ENCODE measurements at regions not wholly inside any gene's neighbourhood (a gene's known extent, or its start where the extent isn't known, plus 50 kb on each side); places are given as distances from the start of the nearest gene placed in this dataset.
A peak's percentile ranks its signal among the peaks of the same experiment; 100 is the strongest.
"Not testable (repeated sequence)": the region's sequence is repeated elsewhere in the genome, so short reads cannot be mapped to it uniquely, and the experiment has no call there.

GRCh38 chr4:85039526-85039925 lies 73.0 kb upstream of the WDFY3 start:
- H3F3A ChIP-seq (ENCODE audit: low read length, unreplicated experiment) = no peaks in the 10 kb centered on the region
- H3K36me3 ChIP-seq (ENCODE audit: low read depth, low read length) = no peaks in the 10 kb centered on the region
- ChIA-PET POLR2A (ENCODE audit: unreplicated experiment) (no interaction called here), CTCF (no interaction called here)
- H2AFZ ChIP-seq (ENCODE audit: low read length) = no peak overlapping the region
- H3K27ac ChIP-seq (ENCODE audit: low read length) = no peak overlapping the region
- no peaks in the 10 kb centered on the region for H3K27me3 ChIP-seq (ENCODE audit: low read length)
- H3K4me2 ChIP-seq (ENCODE audit: low read length) = no peak overlapping the region
- H3K9me3 ChIP-seq (ENCODE audit: low read length) = no peaks in the 10 kb centered on the region
- ATAC-seq (no peak), DNase-seq (peak; percentile 48)
- no TSS peak for BruUV-seq (replicated peaks)
- no peaks in the 10 kb centered on the region for H3K9me2 ChIP-seq (replicated peaks; ENCODE audit: low read length)
- no peak overlapping the region for H3K9ac ChIP-seq (ENCODE audit: low read length)
- TF ChIP-seq EZH2 (IDR thresholded peaks at IDR 0.05; ENCODE audit: low read length, unreplicated experiment) = no peak
- TF ChIP-seq EZH2phosphoT487 (IDR thresholded peaks at IDR 0.05; ENCODE audit: borderline replicate concordance, low read length) = no peak
- TF ChIP-seq CTCF (conservative IDR thresholded peaks at IDR 0.05; ENCODE audit: low read depth, low read length) = no peak
- H3K79me2 ChIP-seq (ENCODE audit: low read length) = no peaks in the 10 kb centered on the region
- intact Hi-C loops (cut with micrococcal nuclease) = no loop called here
- peaks cover 12% of the 10 kb centered on the region for H3K4me1 ChIP-seq (ENCODE audit: insufficient read depth, low read length)
- no peak overlapping the region for H3K4me3 ChIP-seq (ENCODE audit: low read length)
- no peaks in the 10 kb centered on the region for H4K20me1 ChIP-seq (ENCODE audit: low read length)

- H3K9ac ChIP-seq (ENCODE audit: low read length); H4K20me1 ChIP-seq (ENCODE audit: low read length); BruUV-seq (replicated peaks); H3K27ac ChIP-seq (ENCODE audit: low read length); H3F3A ChIP-seq (ENCODE audit: low read length, unreplicated experiment); H3K9me3 ChIP-seq (ENCODE audit: low read length); H3K4me2 ChIP-seq (ENCODE audit: low read length); intact Hi-C loops (cut with micrococcal nuclease); H3K9me2 ChIP-seq (replicated peaks; ENCODE audit: low read length); POLR2A ChIA-PET (ENCODE audit: unreplicated experiment); H2AFZ ChIP-seq (ENCODE audit: low read length); H3K79me2 ChIP-seq (ENCODE audit: low read length); H3K36me3 ChIP-seq (ENCODE audit: low read depth, low read length); CTCF ChIA-PET; H3K4me3 ChIP-seq (ENCODE audit: low read length); H3K27me3 ChIP-seq (ENCODE audit: low read length); ATAC-seq: not testable (repeated sequence)
- peak; percentile 64 for DNase-seq
- H3K4me1 ChIP-seq (ENCODE audit: insufficient read depth, low read length) = peaks cover 12% of the 10 kb centered on the region
Measured at GRCh38 chr4:85043812-85044496, 77.5 kb upstream of the WDFY3 start.

GRCh38 chr4:85050736-85051135 lies 84.2 kb upstream of the WDFY3 start:
- Histone ChIP-seq H3K9me3 (ENCODE audit: low read length) (no peaks in the 10 kb centered on the region), H2AFZ (ENCODE audit: low read length) (no peak overlapping the region), H3K27me3 (ENCODE audit: low read length) (no peaks in the 10 kb centered on the region), H3K9ac (ENCODE audit: low read length) (no peak overlapping the region), H3K4me2 (ENCODE audit: low read length) (no peak overlapping the region), H3K36me3 (ENCODE audit: low read depth, low read length) (no peaks in the 10 kb centered on the region), H3K9me2 (replicated peaks; ENCODE audit: low read length) (no peaks in the 10 kb centered on the region), H3K79me2 (ENCODE audit: low read length) (no peaks in the 10 kb centered on the region), H3K27ac (ENCODE audit: low read length) (no peak overlapping the region), H3K4me1 (ENCODE audit: insufficient read depth, low read length) (no peaks in the 10 kb centered on the region), H3K4me3 (ENCODE audit: low read length) (no peak overlapping the region), H4K20me1 (ENCODE audit: low read length) (no peaks in the 10 kb centered on the region), H3F3A (ENCODE audit: low read length, unreplicated experiment) (no peaks in the 10 kb centered on the region)
- TF ChIP-seq EZH2phosphoT487 (IDR thresholded peaks at IDR 0.05; ENCODE audit: borderline replicate concordance, low read length) (no peak), CTCF (conservative IDR thresholded peaks at IDR 0.05; ENCODE audit: low read depth, low read length) (no peak), EZH2 (IDR thresholded peaks at IDR 0.05; ENCODE audit: low read length, unreplicated experiment) (no peak)
- POLR2A ChIA-PET (ENCODE audit: unreplicated experiment) = no interaction called here
- no peak for ATAC-seq
- no peak for DNase-seq
- no TSS peak for BruUV-seq (replicated peaks)
- intact Hi-C loops (cut with micrococcal nuclease) = no loop called here
- CTCF ChIA-PET = no interaction called here
